ENCODE measurements at regions not wholly inside any gene's neighbourhood (a gene's known extent, or its start where the extent isn't known, plus 50 kb on each side); places are given as distances from the start of the nearest gene placed in this dataset.

DNA sequence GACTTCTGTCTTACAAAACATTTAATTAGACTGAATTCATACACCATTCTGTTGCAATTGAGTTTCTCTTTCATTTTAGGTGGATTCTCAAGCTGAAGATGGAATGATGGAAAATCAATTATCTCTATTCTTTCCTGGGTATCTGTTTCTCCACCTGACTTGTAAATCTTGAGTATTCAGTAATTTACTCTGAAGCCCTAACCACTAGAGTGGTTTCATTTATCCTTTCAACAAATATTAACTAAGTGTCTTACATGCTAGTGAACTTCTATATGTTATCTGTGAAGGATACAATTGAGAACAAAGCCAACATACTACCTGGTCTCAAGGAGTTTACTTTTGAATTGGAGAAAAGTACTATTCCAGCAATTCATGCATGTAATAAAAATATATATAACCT is 94.1 kb upstream of the ZNF804A start:
- DNase-seq = no peak

DNA sequence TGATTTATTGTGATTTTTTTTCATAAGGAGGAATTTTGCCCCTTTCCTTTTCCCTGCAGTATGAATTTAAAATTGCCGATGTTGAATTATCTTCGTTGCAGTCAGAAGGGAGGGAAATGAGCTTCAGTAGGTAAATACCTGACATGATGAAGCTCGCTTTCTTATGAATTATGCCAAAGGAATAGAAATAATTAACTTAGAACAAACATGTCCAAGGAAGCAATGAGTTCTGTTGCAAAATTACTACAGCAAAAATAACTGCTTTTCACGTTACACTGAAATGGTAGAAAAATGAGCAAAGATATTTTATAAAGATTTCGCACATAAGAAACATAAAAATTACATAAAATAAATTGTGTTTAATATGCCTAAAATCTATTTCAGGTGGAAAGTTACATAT is 91.1 kb upstream of the ZNF804A start:
- DNase-seq = no peak

GRCh38 chr2:184517402-184517801 is 80.9 kb upstream of the ZNF804A start:
- no peak for DNase-seq

- DNase-seq = no peak
Observed at GRCh38 chr2:184520441-184520840, 77.9 kb upstream of the ZNF804A start.

DNA sequence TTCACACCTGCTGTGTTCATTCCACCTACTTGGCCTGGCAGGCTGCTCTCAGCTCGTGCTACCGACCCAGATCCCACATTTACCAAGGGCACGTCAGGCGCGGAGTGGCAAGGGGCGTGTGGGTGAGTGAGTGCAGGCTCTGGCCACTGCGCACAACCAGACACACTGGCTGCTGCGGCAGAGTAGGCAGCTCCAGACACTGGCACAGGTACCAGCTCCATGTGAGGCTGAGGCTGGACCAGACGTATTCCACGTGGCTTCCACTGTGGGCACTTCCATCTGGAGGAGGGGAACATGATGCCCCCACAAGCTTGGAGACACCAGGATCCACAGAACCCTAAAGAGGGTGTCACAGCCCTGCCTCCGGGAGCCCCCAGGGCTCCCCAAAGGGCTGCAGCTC is 74.6 kb upstream of the ZNF804A start:
- DNase-seq = no peak

DNA sequence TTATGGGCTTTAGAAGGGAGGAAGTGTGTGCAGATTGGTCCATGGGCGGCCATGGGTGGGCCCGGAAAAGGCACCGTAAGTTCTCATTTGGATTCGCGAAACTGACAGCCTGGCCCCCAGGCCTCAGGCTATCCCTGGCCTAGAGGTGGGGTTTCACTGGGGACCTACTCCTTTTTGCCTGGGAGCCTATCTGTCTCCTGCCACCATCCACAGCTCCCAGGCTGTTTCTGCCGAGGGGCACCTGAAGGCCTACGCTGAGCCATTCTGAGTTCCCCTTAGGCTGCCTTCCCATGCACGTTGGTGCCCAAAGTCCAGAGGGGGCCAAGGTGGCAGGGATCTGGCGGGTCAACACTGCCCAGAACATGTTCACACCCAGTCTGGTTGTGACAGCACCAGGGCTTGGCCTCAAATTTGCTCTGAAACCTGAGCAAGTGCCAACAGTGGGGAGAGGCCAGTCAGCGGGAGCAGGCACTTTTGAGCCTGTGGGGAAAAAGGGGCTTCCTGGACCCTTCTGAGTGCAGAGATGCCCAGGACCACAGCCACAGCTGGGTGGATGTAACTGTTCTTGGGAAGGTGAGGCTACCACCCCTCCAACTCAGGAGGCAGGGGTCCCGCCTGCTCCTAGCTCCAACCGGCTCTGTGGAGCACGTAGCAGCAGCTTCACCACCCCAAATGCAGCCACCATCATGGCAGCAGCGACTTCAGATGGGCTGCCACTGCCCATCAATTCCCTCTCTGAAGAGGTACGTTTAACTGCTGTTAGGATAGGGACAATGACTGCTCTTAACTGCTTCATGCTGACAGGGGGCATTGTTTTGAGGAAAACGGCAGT is 73.6 kb upstream of the ZNF804A start:
- no peak for DNase-seq

GRCh38 chr2:184527058-184527457 is 71.3 kb upstream of the ZNF804A start:
- DNase-seq = no peak

- no peak for DNase-seq
Observed at GRCh38 chr2:184528119-184528518, 70.2 kb upstream of the ZNF804A start.

DNA sequence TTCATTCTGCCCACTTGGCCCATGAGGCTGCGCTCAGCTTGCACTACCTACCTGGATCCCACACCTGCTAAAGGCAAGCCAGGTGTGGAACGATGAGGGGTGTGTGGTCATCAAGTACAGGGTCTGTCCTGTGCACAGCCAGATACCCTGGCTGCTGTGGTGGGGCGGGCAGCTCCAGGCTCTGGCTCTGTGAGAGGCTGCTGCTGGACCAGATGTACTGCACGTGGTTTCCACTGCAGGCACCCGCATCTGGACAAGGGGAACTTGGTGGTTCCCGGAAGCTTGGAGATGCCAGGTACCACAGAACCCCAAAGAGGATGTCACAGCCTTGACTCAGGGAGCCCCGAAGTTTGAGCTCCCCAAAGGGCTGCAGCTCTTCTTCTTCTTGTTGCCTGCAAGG is 68.1 kb upstream of the ZNF804A start:
- DNase-seq = no peak

- DNase-seq = no peak
Observed at GRCh38 chr2:184530959-184531358, 67.4 kb upstream of the ZNF804A start.

GRCh38 chr2:184532551-184532950 is 65.8 kb upstream of the ZNF804A start:
- no peak for DNase-seq

GRCh38 chr2:184534986-184535385 is 63.3 kb upstream of the ZNF804A start:
- DNase-seq = no peak

DNA sequence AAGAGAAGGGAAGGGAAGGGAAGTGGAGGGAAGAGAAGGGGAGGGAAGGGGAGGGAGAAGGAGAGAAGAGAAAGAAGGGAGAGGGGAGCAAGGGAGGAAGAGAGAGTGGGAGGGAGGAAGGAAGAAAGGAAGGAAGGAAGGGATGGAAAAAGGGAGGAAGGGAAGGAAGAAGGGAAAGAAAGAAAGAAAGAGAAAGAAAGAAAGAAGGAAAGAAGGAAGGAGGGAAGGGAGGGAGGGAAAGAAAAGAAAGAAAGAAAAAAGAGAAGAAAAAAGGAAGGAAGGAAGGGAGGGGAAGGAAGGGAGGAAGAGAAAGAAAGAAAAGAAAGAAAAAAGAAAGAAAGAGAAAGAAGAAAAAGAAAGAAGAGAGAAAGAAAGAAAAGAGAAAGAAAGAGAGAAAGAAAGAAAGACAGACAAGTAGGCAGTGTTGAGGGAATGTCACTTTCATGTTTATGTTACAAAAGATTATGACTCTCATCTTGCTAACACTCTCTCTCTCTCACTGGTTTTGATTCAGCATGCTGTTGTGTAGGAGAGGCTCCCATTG is 58.0 kb upstream of the ZNF804A start:
- no peak for DNase-seq

GRCh38 chr2:184541591-184541990 is 56.7 kb upstream of the ZNF804A start:
- no peak for DNase-seq

DNA sequence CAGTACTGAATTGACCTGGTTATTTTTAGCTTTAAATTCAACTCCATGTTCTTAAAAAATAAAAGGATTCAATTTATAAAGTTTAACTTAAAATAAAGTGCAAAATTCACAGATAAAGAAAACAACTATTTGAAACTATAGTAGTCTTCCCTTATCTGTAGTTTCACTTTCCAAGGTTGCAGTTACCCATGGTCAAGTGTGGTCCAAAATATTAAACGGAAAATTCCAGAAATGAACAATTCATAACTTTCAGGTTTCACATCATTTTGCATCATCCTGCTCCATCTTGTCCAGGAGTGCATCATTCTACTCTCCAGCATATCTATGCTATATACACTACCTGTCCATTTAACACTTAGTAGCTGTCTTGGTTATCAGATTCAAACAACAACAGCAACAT is 54.5 kb upstream of the ZNF804A start:
- no peak for DNase-seq

Measured in NCI-H526 (cell line).